Liver (tissue), 8 donors: ENCODE measurements at regions not wholly inside any gene's neighbourhood (a gene's known extent, or its start where the extent isn't known, plus 50 kb on each side); places are given as distances from the start of the nearest gene placed in this dataset.

Experiments used
- DNase-seq: peaks from one replicate; pipeline ENCODE4 v3.0.0-alpha.2; 2017; ENCODE audit warnings: low spot score
- H3K27ac ChIP-seq, 2 donors: one replicate each; pipeline ENCODE4 v1.7.0; 2013; ENCODE audit warnings: inconsistent platforms in 2 of 2, low read length in 2 of 2, control low read depth in 1 of 2, low read depth in 1 of 2, mild to moderate bottlenecking in 1 of 2
- H3K27me3 ChIP-seq, 4 donors: one replicate each; pipeline versions ENCODE4 v1.6.1 to v1.7.0; 2013; ENCODE audit warnings: low read length in 3 of 4, inconsistent platforms in 1 of 4, mild to moderate bottlenecking in 1 of 4, moderate library complexity in 1 of 4; ENCODE audit not compliant: control insufficient read depth in 4 of 4, insufficient read depth in 4 of 4
- H3K36me3 ChIP-seq, 4 donors: one replicate each; pipeline versions ENCODE4 v1.6.1 to v1.7.0; 2013; ENCODE audit warnings: low read length in 3 of 4, mild to moderate bottlenecking in 3 of 4, low read depth in 1 of 4, moderate library complexity in 1 of 4; ENCODE audit not compliant: control insufficient read depth in 4 of 4, insufficient read depth in 3 of 4
- H3K4me1 ChIP-seq, 4 donors: one replicate each; pipeline versions ENCODE4 v1.6.1 to v1.7.0; 2013; ENCODE audit warnings: low read length in 3 of 4, mild to moderate bottlenecking in 3 of 4, moderate library complexity in 1 of 4; ENCODE audit not compliant: control insufficient read depth in 4 of 4, insufficient read depth in 4 of 4
- H3K4me3 ChIP-seq, 3 donors: one replicate each; pipeline versions ENCODE4 v1.6.1 to v1.7.0; 2013; ENCODE audit warnings: low read length in 3 of 3, control low read depth in 1 of 3, low read depth in 1 of 3, mild to moderate bottlenecking in 1 of 3
- H3K9ac ChIP-seq, 2 donors: one replicate each; pipeline ENCODE4 v1.7.0; 2013; ENCODE audit warnings: low read length in 2 of 2, mild to moderate bottlenecking in 2 of 2, moderate library complexity in 2 of 2, control low read depth in 1 of 2, low read depth in 1 of 2
- H3K9me3 ChIP-seq, 4 donors: one replicate each; pipeline versions ENCODE4 v1.6.1 to v1.7.0; 2013; ENCODE audit warnings: low read length in 3 of 4; ENCODE audit not compliant: control insufficient read depth in 4 of 4
- ATF3 ChIP-seq: IDR thresholded peaks from 2 replicates; pipeline ENCODE4 v1.6.1; 2016; ENCODE audit warnings: antibody characterized with exemption
- CTCF ChIP-seq: fragments of 150-350 bp; IDR thresholded peaks from 2 replicates; pipeline ENCODE4 v1.5.1; 2017; ENCODE audit warnings: improper control_type of control experiment, low read depth, low read length; ENCODE audit not compliant: missing input control
- EGR1 ChIP-seq, 2 donors: IDR thresholded peaks; 2 replicates each; pipeline ENCODE4 v1.6.1; 2016 to 2018; ENCODE audit warnings: antibody characterized with exemption in 2 of 2, low read depth in 2 of 2
- FOXA2 ChIP-seq: IDR thresholded peaks from 2 replicates; pipeline ENCODE4 v1.6.1; 2016; ENCODE audit warnings: antibody characterized with exemption
- GABPA ChIP-seq, 2 donors: IDR thresholded peaks in 1 of 2; conservative IDR thresholded peaks in 1 of 2; 2 replicates each; pipeline ENCODE4 v1.6.1; 2016; ENCODE audit warnings: antibody characterized with exemption in 2 of 2, mild to moderate bottlenecking in 1 of 2, moderate library complexity in 1 of 2
- HNF4G ChIP-seq: IDR thresholded peaks from 2 replicates; pipeline ENCODE4 v1.6.1; 2016; ENCODE audit warnings: antibody characterized with exemption
- JUND ChIP-seq, 2 donors: IDR thresholded peaks; 2 replicates each; pipeline ENCODE4 v1.6.1; 2016; ENCODE audit warnings: antibody characterized with exemption in 2 of 2
- MAX ChIP-seq: IDR thresholded peaks from 2 replicates; pipeline ENCODE4 v1.6.1; 2016; ENCODE audit warnings: antibody characterized with exemption
- NR2F2 ChIP-seq: IDR thresholded peaks from 2 replicates; pipeline ENCODE4 v1.6.1; 2016; ENCODE audit warnings: antibody characterized with exemption
- RAD21 ChIP-seq, 2 donors: IDR thresholded peaks; 2 replicates each; pipeline ENCODE4 v1.6.1; 2016; ENCODE audit warnings: antibody characterized with exemption in 2 of 2, mild to moderate bottlenecking in 2 of 2
- REST ChIP-seq: IDR thresholded peaks from 2 replicates; pipeline ENCODE4 v1.6.1; 2016; ENCODE audit warnings: antibody characterized with exemption, mild to moderate bottlenecking
- RXRA ChIP-seq, 2 donors: IDR thresholded peaks; 2 replicates each; pipeline ENCODE4 v1.6.1; 2017 to 2018; ENCODE audit warnings: antibody characterized with exemption in 2 of 2, mild to moderate bottlenecking in 1 of 2
- TAF1 ChIP-seq: conservative IDR thresholded peaks from 2 replicates; pipeline ENCODE4 v1.6.1; 2016; ENCODE audit warnings: antibody characterized with exemption, mild to moderate bottlenecking
- YY1 ChIP-seq: IDR thresholded peaks from 2 replicates; pipeline ENCODE4 v1.6.1; 2016; ENCODE audit warnings: antibody characterized with exemption, mild to moderate bottlenecking
- ZBTB33 ChIP-seq: IDR thresholded peaks from 2 replicates; pipeline ENCODE4 v1.6.1; 2016; ENCODE audit warnings: antibody characterized with exemption
- WGBS: extraction: QIAGEN DNeasy Blood & Tissue Kit; methylation state at CpG from one replicate; pipeline ENCODE4 v1.1.7; 2013; 5-methylcytosine and 5-hydroxymethylcytosine counted together
- donor health status: healthy.
- donor health status: healthy.
- donor health status: healthy.
- donor health status: healthy.
- donor health status: healthy.

GRCh38 chr22:46092011-46092410 lies 58.3 kb upstream of the PPARA start:
- peaks cover 0 to 1% (median 0%) of the 10 kb centered on the region in 4 donors for H3K36me3 ChIP-seq
- 78% methylated on average over 13 of the region's 13 CpGs for WGBS
- no peak overlapping the region for H3K9ac ChIP-seq
- no peaks in the 10 kb centered on the region for H3K27me3 ChIP-seq
- H3K27ac ChIP-seq, result peak overlapping the region in 1 of 2 donors; percentile 30
- H3K9me3 ChIP-seq, result no peaks in the 10 kb centered on the region
- H3K4me1 ChIP-seq, result peaks cover 27 to 69% (median 46%) of the 10 kb centered on the region in 4 donors
- no peak overlapping the region for H3K4me3 ChIP-seq
- TF ChIP-seq REST (no peak), CTCF (no peak), HNF4G (no peak), TAF1 (no peak), ZBTB33 (no peak), JUND (IDR thresholded peaks at IDR 0.05) (no peak), FOXA2 (no peak), GABPA (IDR thresholded peaks at IDR 0.05 in 1 of 2, conservative IDR thresholded peaks at IDR 0.05 in 1 of 2) (no peak), RAD21 (IDR thresholded peaks at IDR 0.05) (no peak), YY1 (no peak), ATF3 (no peak), EGR1 (IDR thresholded peaks at IDR 0.05; ENCODE audit: low read depth in 2 of 2) (no peak), NR2F2 (no peak), RXRA (IDR thresholded peaks at IDR 0.05) (no peak), MAX (no peak)
- no peak for DNase-seq

- Histone ChIP-seq H3K4me1 (peaks cover 20 to 60% (median 38%) of the 10 kb centered on the region in 4 donors), H3K9ac (no peak overlapping the region), H3K27me3 (no peaks in the 10 kb centered on the region), H3K9me3 (no peaks in the 10 kb centered on the region), H3K4me3 (no peak overlapping the region), H3K36me3 (peaks cover 0 to 3% (median under 1%) of the 10 kb centered on the region in 4 donors), H3K27ac (peak overlapping the region in 1 of 2 donors; percentile 11)
- DNase-seq, result no peak
- 82% methylated on average over 21 of the region's 21 CpGs for WGBS
- TF ChIP-seq TAF1 (no peak), NR2F2 (no peak), CTCF (no peak), JUND (IDR thresholded peaks at IDR 0.05) (no peak), ZBTB33 (no peak)
Measured at GRCh38 chr22:46092670-46093410, 57.5 kb upstream of the PPARA start.
